Hepatocyte (in vitro differentiated cells): ENCODE measurements at regions not wholly inside any gene's neighbourhood (a gene's known extent, or its start where the extent isn't known, plus 50 kb on each side); places are given as distances from the start of the nearest gene placed in this dataset.

ENCODE experiments used
- DNase-seq: peaks from one replicate; pipeline ENCODE4 v3.0.0-alpha.2; 2016; ENCODE audit warnings: low spot score
- H2AFZ ChIP-seq: fragments of 200-600 bp; sonication (generic); 2 replicates; pipeline ENCODE4 v1.6.0; 2016; ENCODE audit warnings: antibody characterized with exemption, mild to moderate bottlenecking
- H3K27ac ChIP-seq: fragments of 200-600 bp; sonication (generic); 2 replicates; pipeline ENCODE4 v1.5.1; 2016; ENCODE audit warnings: mild to moderate bottlenecking
- H3K27me3 ChIP-seq: fragments of 200-600 bp; sonication (generic); 2 replicates; pipeline ENCODE4 v1.6.1; 2016
- H3K36me3 ChIP-seq: fragments of 200-600 bp; sonication (generic); replicated peaks from 2 replicates; pipeline ENCODE4 v1.5.1; 2016; ENCODE audit warnings: low read depth; ENCODE audit not compliant: insufficient read depth
- H3K4me1 ChIP-seq: fragments of 200-600 bp; sonication (generic); 2 replicates; pipeline ENCODE4 v1.5.1; 2016; ENCODE audit warnings: mild to moderate bottlenecking, moderate library complexity; ENCODE audit not compliant: insufficient read depth
- H3K4me2 ChIP-seq: fragments of 200-600 bp; sonication (generic); 2 replicates; pipeline ENCODE4 v1.6.0; 2016
- H3K4me3 ChIP-seq: fragments of 200-600 bp; sonication (generic); 2 replicates; pipeline ENCODE4 v1.5.1; 2016; ENCODE audit warnings: mild to moderate bottlenecking
- H3K79me2 ChIP-seq: fragments of 200-600 bp; sonication (generic); 2 replicates; pipeline ENCODE4 v1.6.0; 2017; ENCODE audit warnings: mild to moderate bottlenecking
- H3K9me2 ChIP-seq: fragments of 200-600 bp; sonication (generic); replicated peaks from 2 replicates; pipeline ENCODE4 v1.6.0; 2017; ENCODE audit warnings: mild to moderate bottlenecking; ENCODE audit not compliant: insufficient read depth
- H3K9me3 ChIP-seq: fragments of 200-600 bp; sonication (generic); 2 replicates; pipeline ENCODE4 v1.5.1; 2016; ENCODE audit warnings: low read depth, mild to moderate bottlenecking
- H4K20me1 ChIP-seq: fragments of 200-600 bp; sonication (generic); 2 replicates; pipeline ENCODE4 v1.6.0; 2016; ENCODE audit warnings: mild to moderate bottlenecking; ENCODE audit not compliant: insufficient read depth, poor library complexity, severe bottlenecking
- CTCF ChIP-seq: fragments of 200-600 bp; sonication (generic); IDR thresholded peaks from 2 replicates; pipeline ENCODE4 v1.5.1; 2016; ENCODE audit warnings: antibody characterized with exemption, mild to moderate bottlenecking; ENCODE audit not compliant: poor library complexity
- EZH2 ChIP-seq: fragments of 200-600 bp; sonication (generic); IDR thresholded peaks from 2 replicates; pipeline ENCODE4 v1.6.1; 2016; ENCODE audit warnings: antibody characterized with exemption, mild to moderate bottlenecking, borderline replicate concordance
- EZH2phosphoT487 ChIP-seq: fragments of 200-600 bp; sonication (generic); IDR thresholded peaks from one replicate; pipeline ENCODE4 v1.6.1; 2018; ENCODE audit warnings: antibody characterized with exemption, mild to moderate bottlenecking, low read depth, moderate library complexity; ENCODE audit not compliant: unreplicated experiment, severe bottlenecking
- WGBS: methylation state at CpG from one replicate; pipeline ENCODE4 v1.1.6; 2016; ENCODE audit warnings: low lambda C conversion rate; ENCODE audit errors: missing lambda C conversion rate; 5-methylcytosine and 5-hydroxymethylcytosine counted together

- Histone ChIP-seq H2AFZ (no peak overlapping the region), H3K4me3 (no peak overlapping the region), H4K20me1 (no peaks in the 10 kb centered on the region), H3K9me3 (no peaks in the 10 kb centered on the region), H3K4me2 (no peak overlapping the region), H3K79me2 (no peaks in the 10 kb centered on the region), H3K36me3 (no peaks in the 10 kb centered on the region), H3K27me3 (no peaks in the 10 kb centered on the region), H3K27ac (no peak overlapping the region), H3K4me1 (no peaks in the 10 kb centered on the region), H3K9me2 (no peaks in the 10 kb centered on the region)
- no peak for DNase-seq
- TF ChIP-seq EZH2phosphoT487 = no peak
- 82% methylated on average over 8 of the region's 8 CpGs for WGBS
These were observed 247.7 kb upstream of the TTC14 start for GRCh38 chr3:180354214-180354613.

- H3K4me2 ChIP-seq = no peak overlapping the region
- H3K36me3 ChIP-seq = no peaks in the 10 kb centered on the region
- H3K4me3 ChIP-seq = no peak overlapping the region
- no peak for TF ChIP-seq EZH2
- no peak for TF ChIP-seq CTCF
- no peak for TF ChIP-seq EZH2phosphoT487
- H3K9me3 ChIP-seq = no peaks in the 10 kb centered on the region
- no peaks in the 10 kb centered on the region for H4K20me1 ChIP-seq
- no peaks in the 10 kb centered on the region for H3K27me3 ChIP-seq
- H3K79me2 ChIP-seq = no peaks in the 10 kb centered on the region
- no peak for DNase-seq
- no peak overlapping the region for H3K27ac ChIP-seq
- no peak overlapping the region for H2AFZ ChIP-seq
- no peaks in the 10 kb centered on the region for H3K4me1 ChIP-seq
- no peaks in the 10 kb centered on the region for H3K9me2 ChIP-seq
These were observed 243.8 kb upstream of the TTC14 start for GRCh38 chr3:180358179-180358578.

DNA sequence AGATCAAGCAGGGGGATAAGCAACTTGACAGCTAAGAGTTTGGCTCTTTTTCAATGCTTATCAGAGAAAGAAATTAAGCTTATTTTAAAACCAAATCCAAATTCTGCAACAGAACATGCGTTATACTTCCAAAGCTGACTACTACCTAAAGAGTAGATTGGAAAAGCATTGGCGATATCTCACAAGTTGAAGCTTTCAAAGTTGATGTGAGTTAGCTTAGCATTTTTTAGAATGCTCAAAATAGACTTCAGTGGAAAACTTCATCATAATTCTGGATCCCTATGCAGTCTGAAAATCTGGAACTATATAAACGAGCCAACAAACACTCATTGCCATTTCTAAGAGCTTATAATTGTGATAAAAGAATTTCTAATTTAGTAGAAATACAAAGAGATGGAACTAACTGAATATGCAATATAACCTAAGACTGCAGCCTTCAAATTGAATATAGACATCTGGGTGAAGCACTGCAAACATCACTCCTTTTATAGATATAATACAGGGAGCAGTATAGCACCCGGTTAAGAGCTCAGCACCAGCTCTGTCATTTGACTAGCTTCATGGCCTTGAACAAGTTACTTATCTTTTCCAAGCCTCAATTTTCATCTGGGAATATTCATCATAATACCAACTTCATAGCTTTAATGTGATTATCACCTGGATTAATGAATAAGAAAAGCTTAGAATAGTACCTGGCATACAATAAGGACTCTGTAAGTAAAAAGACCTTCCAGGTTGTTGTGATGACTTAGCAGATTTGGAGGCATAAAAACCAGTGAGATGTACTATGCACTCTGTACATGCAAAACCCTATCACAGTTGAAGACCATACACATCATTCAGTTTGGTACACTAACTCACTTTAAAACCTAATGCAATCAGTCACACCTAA lies 242.7 kb upstream of the TTC14 start:
- H3K79me2 ChIP-seq = no peaks in the 10 kb centered on the region
- TF ChIP-seq CTCF (no peak), EZH2phosphoT487 (no peak), EZH2 (no peak)
- H3K4me3 ChIP-seq = no peak overlapping the region
- H3K4me1 ChIP-seq = no peaks in the 10 kb centered on the region
- 89% methylated on average over 4 of the region's 4 CpGs for WGBS
- no peak for DNase-seq
- no peaks in the 10 kb centered on the region for H3K9me2 ChIP-seq
- H3K9me3 ChIP-seq = no peaks in the 10 kb centered on the region
- no peaks in the 10 kb centered on the region for H3K36me3 ChIP-seq
- no peaks in the 10 kb centered on the region for H4K20me1 ChIP-seq
- no peak overlapping the region for H3K4me2 ChIP-seq
- H2AFZ ChIP-seq = no peak overlapping the region
- H3K27me3 ChIP-seq = no peaks in the 10 kb centered on the region
- H3K27ac ChIP-seq = no peak overlapping the region

DNA sequence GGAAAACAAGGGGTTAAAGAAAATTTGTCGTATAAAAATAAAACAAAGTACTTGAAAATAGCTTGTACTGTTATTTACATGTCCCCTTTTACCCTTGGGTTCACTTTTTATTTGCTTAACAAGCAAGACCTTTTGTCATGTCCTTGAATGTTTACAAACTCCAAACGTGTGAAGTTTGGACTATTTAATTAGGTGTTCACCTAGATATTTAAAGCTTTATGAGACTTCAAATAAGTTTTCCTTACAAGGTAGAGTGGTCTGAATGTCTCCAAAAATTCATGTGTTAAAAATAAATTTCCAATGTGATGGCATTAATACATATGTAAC lies 242.0 kb upstream of the TTC14 start:
- H3K27ac ChIP-seq = no peak overlapping the region

More for the DNA sequence above, 242.0 kb upstream of the TTC14 start:
- Histone ChIP-seq H3K4me3 (no peak overlapping the region), H2AFZ (no peak overlapping the region), H3K79me2 (no peaks in the 10 kb centered on the region), H3K36me3 (no peaks in the 10 kb centered on the region), H3K4me2 (no peak overlapping the region), H4K20me1 (no peaks in the 10 kb centered on the region), H3K4me1 (no peaks in the 10 kb centered on the region), H3K9me3 (no peaks in the 10 kb centered on the region), H3K9me2 (no peaks in the 10 kb centered on the region), H3K27me3 (no peaks in the 10 kb centered on the region)
- 30% methylated on average over 2 of the region's 2 CpGs for WGBS
- DNase-seq = no peak
- TF ChIP-seq EZH2 = no peak
